ENCODE measurements at regions not wholly inside any gene's neighbourhood (a gene's known extent, or its start where the extent isn't known, plus 50 kb on each side); places are given as distances from the start of the nearest gene placed in this dataset.
"Not testable (repeated sequence)": the region's sequence is repeated elsewhere in the genome, so short reads cannot be mapped to it uniquely, and the experiment has no call there.

DNA sequence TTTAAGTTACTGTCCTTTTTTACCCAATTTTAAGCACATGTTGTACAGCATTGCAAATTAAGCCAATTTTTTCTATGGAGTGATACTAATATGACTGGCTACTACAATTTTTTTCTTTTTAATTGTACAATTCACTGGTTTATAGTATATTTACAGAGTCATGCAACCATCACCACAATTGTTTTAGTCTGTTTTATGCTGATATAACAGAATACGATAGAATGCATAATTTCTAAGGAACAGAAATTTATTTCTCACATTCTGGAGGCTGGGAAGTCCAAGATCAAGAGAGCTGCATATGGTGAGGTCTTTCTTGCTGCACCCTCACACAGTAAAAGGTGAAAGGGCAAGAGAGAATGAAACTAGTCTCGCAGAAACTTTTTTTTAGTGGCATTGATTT is 125.3 kb downstream of the GLUD2 start:
- DNase-seq: no peak

- DNase-seq: no peak
These were observed 132.6 kb downstream of the GLUD2 start for GRCh38 chrX:121179972-121180371.

GRCh38 chrX:121191779-121192178 is 144.4 kb downstream of the GLUD2 start:
- no peak for DNase-seq

DNA sequence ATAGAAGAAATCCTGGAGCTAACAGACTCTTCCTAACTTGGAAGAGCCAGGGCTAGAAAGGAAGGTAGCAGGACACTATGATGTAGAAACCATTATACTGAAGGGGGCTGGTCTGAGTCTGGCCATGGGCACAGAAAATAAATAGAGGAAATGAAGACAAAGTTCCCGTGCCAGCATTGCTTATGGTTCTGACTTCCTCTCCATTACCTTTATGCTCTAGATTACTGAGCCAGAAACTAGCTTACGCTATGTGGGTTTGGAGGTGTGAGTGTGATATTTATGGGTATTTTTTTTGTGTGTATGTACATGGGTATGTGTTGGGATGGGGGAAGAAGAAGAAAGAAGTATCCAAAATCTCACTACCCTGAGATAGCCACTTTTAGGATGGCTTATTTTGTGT is 148.3 kb downstream of the GLUD2 start:
- DNase-seq: no peak

DNA sequence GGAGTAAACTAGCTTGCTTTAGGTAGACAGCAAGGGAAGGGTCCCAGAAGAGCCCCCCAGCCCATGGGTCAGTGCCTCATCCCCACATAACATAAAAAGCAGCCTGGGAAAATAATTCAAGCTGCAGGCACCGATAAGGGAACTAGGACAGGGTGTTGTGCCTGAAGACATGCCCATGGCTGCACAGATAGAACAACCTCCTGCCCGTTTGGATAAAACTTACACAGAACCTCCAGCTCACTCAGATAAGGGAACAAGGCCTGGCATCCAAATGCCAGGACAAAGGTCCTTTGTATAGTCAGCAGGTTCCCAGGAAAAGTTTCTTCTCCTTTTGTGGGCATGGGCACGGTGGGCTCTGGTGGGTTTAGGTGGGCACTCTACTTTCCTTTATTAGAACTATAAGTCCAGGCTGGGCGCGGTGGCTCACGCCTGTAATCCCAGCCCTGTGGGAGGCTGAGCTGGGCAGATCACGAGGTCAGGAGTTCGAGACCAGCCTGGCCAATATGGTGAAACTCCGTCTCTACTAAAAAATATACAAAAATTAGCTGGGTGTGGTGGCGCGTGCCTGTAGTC is 149.5 kb downstream of the GLUD2 start:
- not testable (repeated sequence) for DNase-seq

- DNase-seq: no peak
These were observed 161.2 kb downstream of the GLUD2 start for GRCh38 chrX:121208563-121208962.

DNA sequence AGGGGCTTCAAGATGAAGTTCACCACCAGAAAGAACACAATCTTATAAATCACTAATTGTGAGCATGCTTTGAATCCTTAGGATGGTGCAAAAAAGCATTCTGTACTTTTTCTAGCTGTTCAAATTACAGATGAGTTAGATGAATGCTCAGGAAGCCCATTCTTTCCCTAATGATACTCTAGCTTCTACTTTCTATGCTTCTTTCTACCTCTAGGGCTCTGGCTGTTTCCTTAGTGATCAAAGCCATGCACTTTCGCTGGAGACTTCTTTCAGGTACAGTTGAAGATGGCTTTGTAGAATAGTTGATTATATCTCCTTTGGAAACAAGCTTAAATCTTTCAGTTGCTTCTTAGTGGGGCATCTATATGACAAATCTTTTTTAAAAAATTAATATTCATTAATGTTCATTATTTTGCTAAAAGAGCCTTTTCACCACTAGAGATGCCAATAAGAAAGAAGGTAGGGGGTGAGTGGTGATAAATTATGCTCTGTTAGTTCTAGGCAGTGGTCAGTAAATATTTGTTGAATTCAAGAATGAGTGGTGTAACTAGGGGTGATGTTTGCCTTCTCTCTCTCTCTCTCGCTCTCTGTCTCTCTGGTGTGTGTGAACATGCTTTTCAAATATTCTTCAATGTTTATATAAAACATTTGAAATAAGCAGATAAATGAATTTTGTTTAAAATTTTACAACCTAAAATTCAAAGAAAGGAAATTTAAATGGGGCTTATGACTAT is 169.4 kb downstream of the GLUD2 start:
- DNase-seq: no peak

DNA sequence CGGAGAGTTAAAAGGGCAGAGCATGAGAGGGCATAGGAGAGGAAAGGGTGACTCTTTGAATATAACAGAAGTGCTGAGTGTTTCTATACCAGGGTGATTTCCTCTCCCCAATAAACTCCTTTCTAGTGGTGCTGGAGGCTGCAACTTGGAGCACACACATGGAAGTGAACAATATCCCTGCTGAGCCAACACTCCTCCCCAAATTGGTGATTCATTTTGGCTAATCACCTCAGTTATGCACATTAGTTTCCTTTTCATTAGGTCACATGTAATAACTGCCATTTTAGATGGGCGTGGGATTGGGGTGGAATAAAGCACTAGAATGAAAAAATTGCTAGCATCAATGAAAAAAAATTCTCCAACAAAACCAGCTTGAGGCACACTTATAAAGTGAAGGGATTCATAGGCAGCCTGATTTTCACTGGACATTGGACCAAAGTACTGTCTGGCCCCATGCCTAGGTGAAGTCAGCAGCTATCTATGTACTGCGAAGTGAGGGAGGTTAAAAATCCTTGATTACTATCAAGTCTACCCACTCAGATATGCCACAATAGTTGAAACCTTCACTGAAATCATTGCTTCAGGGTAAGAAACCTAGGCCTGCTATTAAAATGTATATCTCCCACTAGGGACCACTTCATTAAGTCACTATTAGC is 174.0 kb downstream of the GLUD2 start:
- no peak for DNase-seq

GRCh38 chrX:121227888-121228287 is 180.5 kb downstream of the GLUD2 start:
- no peak for DNase-seq

GRCh38 chrX:121231566-121232358 is 184.4 kb downstream of the GLUD2 start:
- DNase-seq: no peak

DNA sequence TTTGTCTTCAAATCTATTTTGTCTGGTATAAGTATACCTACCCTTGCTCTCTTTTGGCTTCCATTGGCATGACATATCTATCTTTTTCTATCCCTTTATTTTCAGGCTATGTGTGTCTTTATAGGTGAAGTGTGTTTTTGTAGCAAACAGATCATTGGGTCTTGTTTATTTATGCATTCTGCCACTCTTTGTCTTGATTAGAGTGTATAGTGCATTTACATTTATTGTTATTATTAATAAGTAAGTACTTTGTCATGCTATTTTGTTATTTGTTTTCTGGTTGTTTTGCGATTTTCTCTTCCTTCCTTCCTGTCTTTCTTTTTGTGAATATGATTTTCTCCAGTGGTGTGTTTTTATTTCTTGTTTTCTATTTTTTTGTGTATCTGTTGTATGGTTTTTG is 188.6 kb downstream of the GLUD2 start:
- DNase-seq: no peak

- DNase-seq: no peak
These were observed 190.7 kb downstream of the GLUD2 start for GRCh38 chrX:121238093-121238492.

- DNase-seq: no peak
These were observed 197.1 kb downstream of the GLUD2 start for GRCh38 chrX:121244511-121244910.

GRCh38 chrX:121245763-121246162 is 198.4 kb downstream of the GLUD2 start:
- DNase-seq: no peak

DNA sequence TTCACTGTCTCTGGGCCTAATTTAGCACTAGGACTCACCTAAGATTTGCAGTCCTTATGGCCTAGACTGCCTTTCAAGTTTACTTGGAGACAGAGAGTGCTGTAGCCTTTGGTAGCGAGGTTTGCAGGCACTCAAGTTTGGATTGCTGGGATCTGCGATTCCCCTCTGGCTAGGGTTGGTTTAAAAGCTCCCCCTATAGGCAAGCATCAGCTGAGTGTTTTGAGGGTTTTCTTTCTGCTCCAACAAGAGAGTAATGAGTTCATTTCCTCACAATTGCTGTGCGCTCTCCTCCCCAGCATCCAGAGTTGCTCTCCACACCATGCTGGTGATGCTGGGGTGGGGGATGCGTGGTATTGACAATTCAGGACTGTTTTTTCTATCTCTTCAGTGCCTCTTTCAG is 206.9 kb downstream of the GLUD2 start:
- DNase-seq: no peak

DNA sequence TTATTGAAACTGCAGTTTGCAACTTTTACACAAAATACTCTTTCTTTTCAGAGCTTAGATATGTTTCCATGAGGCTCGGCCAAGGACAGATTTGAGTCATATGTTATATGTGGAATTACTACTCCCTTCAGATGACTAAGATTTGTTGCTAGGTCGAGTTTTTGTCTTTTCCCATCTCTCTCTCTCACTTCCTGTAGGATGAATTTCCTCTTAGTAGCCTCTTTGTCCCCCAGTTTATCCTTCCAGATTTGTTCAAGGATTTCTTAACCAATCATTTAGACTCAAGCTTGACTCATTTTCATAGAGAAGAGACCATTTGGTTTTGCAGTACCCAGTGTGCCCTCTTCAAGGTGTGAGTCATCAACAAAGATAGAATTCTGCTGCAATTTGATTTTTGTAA is 209.2 kb downstream of the GLUD2 start:
- DNase-seq: no peak

- no peak for DNase-seq
These were observed 211.1 kb downstream of the GLUD2 start for GRCh38 chrX:121258545-121258944.

DNA sequence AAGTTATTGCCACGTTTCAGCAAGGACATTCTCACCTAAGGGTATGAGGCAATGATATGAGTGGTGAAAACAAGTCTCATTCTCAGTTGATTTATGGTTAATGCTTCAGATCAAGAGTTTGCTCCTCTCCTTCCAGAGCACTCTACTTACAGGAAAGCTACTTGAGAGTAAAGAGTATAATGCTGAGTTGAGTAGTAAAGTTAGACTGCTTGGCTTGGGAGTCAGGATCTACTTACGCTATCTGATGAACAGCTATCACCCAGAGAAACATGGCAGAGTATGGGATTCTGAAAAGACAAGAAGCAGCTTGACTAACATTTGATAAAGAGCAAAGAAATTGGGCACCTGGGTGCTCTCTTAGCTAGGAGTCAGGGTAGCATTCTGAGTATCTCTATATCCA is 211.8 kb downstream of the GLUD2 start:
- no peak for DNase-seq

DNA sequence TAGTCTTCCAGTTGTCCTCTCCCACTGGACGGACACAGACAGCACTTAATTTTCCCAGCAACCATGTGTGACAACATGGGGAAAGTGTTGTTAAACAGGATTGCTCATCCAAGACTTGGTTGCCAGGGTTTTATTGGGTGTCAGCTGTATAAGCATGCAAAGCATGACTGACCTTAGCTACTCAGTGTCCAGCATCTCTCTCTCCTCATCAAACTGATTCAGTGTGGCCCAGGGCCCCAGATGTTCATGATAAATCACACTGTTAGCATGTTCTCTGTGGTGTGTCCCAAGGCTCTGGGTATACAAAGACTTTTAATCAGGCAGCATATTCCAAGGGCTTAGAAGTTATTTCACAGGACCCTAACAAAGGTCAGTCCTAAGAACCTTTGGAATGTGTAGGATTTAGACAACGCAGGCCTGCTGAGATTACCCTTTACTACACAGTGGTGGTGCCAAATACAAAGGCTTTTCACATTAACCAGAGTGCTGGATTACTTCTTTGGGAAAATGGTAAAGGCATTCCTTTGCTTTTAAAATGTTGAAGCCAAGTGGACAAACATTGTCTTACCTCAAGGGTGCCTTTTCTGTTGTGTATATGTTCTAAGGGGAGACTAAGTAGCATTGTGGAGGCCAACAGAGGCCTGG is 213.3 kb downstream of the GLUD2 start:
- no peak for DNase-seq

GRCh38 chrX:121283921-121284320 is 236.5 kb downstream of the GLUD2 start:
- no peak for DNase-seq

DNA sequence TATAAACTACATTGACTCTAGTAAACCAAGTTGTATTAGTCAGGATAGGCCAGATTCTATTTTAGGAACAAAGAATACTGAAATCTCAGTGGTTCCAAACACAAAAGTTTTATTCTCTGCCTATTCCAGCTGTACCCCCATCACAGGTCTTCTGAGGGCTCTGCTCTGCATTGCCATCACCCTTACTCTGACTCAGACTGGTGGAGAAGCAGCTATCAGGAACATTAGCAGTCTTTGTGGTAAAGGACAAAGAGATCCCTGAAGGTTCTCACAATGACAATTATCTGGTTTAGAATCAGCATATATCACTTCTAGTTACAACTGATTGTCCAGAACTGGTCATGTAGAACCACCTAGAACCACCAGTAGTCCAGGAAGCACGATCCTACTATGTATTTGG is 251.1 kb downstream of the GLUD2 start:
- DNase-seq: no peak

GRCh38 chrX:121301356-121301755 is 253.9 kb downstream of the GLUD2 start:
- no peak for DNase-seq

DNA sequence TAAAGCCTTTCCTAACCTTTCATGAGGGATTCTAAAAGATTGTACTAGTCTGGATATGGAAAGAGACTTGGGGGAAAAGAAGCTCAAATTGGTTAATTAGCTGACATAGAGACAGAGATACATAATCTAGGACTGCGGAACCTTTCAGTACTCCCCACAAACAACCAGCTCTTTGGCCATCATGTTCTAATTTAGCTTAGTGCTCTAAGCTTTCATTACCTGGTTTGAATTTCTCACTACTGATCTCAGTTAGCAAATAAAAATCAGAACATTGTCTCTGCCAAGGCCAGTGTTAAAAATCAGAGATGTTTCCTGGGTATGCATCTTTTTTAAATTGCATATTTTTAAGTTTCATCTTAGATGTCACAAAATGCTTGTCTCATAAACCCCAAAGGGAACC is 254.4 kb downstream of the GLUD2 start:
- DNase-seq: no peak
